Lung microvascular endothelial cell (primary cell): ENCODE measurements at regions not wholly inside any gene's neighbourhood (a gene's known extent, or its start where the extent isn't known, plus 50 kb on each side); places are given as distances from the start of the nearest gene placed in this dataset.

Experiments used
- DNase-seq, 2 donors: peaks; one replicate each; pipeline versions ENCODE4 v3.0.0 to v3.0.0-alpha.2; 2010; ENCODE audit warnings: low read depth in 2 of 2

DNA sequence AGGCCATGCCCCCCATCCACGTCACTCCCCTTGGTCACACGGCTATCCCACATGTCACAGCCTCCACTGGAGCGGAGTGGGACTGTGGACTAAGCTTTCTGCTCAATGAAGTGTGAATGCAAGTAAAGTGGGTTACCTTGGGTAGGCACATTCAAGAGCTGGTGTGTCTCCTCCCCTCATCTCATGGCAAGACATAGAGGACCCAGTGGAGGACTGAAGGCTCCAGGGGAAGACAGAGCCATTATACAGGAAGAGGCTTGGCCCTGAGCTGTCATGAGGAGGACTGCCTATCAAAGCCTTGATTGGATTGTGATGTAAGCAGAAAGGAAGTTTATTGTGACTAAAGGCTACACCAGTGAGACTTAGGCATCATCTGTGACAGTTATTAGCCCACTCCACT, 129.2 kb upstream of the CCL2 start:
- DNase-seq = no peak

GRCh38 chr17:34126496-34126895, 128.6 kb upstream of the CCL2 start:
- DNase-seq = no peak

- no peak for DNase-seq
These were observed 128.1 kb upstream of the CCL2 start for GRCh38 chr17:34126965-34127364.

DNA sequence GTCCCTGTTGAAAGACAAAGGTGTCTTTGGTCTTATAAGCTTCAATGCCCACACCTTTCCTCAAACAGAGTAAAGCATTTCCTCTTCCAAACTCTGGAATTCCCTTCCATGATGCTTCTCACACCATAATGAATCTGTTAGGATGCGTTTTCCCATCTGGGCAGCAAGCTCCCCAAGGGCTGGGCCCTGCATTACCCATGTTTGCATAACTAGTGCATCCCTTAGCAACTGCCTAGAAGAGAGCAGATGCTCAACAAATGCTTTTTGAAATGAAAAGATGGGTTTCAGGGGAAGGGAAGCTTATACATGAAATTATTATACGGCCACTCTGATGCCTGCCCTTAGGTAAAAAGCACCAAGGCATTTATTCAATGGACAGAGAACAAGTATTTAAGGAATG, 124.5 kb upstream of the CCL2 start:
- DNase-seq = no peak

DNA sequence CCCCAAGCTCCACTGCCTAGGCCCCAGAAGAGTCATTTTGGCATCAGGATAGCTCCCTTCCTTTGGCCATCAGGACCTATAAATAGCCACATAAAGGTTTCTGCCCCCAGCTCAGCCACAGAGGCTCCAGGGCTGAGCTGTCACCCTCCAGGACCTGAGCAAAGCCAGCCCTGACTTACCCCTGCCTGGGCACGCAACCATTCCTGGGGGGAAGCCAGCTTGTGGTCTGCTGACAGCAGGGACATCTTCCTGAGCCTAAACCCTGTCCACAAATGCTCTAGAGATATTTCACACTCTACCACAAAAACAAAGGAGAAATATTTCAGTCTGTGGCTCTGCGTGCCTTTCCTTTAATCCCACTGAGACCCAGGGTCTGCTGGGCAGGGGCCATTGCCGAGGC, 123.7 kb upstream of the CCL2 start:
- no peak for DNase-seq

DNA sequence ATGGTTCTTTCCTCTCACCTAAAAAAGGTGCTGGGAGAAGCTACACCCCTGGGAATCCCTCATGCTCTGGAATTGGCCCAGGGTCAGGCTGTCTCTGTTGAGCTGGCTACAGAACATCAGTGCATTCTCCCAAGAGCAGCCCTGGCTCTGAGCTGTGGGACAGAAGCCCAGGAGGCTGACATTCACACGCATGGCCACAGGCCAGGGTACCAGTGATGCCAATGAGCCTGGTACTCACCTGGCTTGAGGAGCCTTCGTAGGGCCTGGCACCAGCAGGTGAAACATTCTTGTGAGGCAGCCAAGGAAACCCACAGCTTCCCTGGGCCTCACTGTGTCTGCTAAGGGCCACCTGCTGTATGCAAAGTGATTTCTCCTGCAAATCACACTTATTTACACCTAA, 121.7 kb upstream of the CCL2 start:
- DNase-seq = no peak

GRCh38 chr17:34135841-34136240, 119.2 kb upstream of the CCL2 start:
- DNase-seq = no peak

GRCh38 chr17:34140006-34140405, 115.1 kb upstream of the CCL2 start:
- DNase-seq = no peak

DNA sequence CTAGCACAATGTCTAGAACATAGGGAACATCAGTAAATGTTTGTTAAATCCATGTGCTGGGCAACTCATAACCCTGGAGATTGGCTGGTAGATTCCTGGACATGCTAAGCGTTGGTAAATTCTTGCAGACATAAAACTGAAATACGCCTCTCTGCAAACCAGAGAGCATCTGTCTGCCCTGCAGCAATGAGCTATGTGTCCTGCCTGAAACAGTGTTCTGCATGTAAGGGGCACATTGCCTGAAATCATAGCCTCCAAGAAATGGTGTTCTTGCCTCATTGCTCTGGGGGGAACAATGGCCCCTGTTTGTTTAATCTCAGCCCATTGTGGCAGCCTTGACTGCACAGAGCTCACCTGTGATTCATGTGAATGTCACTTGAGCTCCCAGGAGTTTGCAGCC, 113.5 kb upstream of the CCL2 start:
- DNase-seq = no peak

- no peak for DNase-seq
These were observed 111.7 kb upstream of the CCL2 start for GRCh38 chr17:34143430-34143829.

GRCh38 chr17:34146440-34147043, 108.5 kb upstream of the CCL2 start:
- peak in 1 of 2 donors; percentile 41 for DNase-seq

DNA sequence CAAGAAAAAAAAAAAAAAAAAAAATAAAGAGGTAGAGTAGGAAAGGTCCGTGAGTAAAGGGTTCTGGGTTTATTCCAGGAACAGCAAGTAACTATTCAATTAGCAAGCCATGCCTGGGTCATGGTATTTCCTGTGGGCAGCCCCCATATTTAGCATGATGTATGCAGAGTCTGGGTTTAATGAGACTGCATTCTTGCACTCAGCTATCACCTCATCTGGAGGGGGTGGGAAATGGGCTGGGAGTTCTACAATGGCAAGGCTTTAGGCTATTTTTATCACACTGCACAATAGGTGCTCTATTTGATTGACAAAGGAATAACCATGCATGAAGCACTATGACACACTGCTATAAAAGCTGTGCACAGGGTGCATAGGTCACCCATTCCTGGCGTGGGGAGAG, 104.0 kb upstream of the CCL2 start:
- no peak for DNase-seq

DNA sequence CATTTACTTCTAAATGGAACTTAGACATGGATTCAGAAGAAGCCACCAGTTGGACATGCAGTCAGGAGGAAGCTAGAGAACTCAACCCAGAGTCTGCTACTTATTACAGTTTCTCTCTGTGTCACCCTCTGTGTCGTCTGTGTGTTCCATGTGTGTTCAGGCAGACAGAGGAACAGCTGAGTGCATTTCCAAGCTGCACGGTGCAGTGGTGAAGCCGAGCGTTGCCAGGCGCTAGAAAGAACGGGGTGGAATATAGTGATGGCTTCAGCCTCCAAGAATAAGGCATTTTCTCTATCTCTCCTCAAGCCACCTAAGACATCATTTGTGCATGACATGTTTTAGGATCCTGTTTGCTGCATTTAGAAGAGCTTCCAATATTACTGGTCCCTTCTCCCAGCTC, 101.1 kb upstream of the CCL2 start:
- DNase-seq = no peak

- DNase-seq = no peak
These were observed 99.9 kb upstream of the CCL2 start for GRCh38 chr17:34154961-34155730.

- no peak for DNase-seq
These were observed 99.1 kb upstream of the CCL2 start for GRCh38 chr17:34155947-34156346.

DNA sequence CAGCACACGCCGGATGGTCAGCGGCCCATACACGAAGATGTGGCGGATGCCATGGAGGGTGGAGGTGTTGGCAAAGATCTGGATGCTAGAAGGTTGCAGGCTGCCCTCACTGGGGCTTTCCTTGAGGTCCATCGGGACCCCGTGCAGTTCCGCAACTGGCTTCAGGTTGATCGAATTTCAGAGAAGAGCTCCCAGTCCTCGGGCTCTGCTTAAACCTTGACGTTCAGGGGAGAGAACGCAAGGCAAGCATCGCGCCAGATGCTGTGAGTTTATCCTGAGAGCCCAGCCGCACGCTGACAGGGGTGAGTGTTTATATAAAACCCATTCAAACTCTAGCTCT, 98.7 kb upstream of the CCL2 start:
- DNase-seq = no peak

DNA sequence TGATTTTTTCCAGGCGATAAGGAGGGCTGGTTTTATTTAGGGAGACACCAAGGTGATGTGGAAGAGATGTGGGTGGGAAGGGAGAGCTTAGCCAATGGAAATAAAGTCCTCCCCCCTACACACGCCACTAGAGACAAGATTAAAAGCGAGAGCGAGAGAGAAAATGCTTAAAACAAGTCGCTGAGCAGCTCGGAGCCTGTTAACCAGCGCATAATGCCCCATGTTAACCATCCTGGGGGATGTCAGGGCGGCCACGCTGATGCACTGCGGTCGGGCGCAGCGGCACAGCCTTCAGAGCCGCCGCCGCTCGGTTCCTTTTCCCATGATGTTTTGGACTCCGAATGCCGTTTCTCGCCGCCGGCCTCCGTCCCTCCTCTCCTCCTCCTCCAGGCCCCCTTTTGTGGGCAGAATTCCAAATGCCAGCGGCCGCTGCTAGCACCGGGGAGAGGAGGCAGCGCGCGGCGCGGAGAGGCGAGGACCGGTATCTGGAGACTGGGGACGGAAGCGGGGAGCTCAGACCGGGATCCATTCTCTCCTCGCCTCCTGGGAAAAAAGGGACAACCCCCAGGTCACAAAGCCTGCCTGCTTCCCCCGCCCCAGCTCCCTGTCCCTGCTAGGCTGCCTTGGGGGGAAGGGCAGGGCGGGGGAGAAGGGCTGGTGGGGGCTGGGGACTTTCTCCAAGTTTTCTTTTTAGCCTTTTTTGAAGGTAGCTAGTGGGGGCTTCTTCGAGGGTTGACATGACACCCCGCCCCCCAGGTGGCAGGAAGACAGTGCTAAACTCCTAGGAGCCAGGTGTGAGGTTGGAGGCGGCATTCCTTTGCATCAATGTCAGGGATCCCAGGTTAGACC, 98.1 kb upstream of the CCL2 start:
- DNase-seq = no peak

GRCh38 chr17:34161690-34162089, 93.4 kb upstream of the CCL2 start:
- DNase-seq = no peak

GRCh38 chr17:34163123-34163522, 92.0 kb upstream of the CCL2 start:
- DNase-seq = no peak

DNA sequence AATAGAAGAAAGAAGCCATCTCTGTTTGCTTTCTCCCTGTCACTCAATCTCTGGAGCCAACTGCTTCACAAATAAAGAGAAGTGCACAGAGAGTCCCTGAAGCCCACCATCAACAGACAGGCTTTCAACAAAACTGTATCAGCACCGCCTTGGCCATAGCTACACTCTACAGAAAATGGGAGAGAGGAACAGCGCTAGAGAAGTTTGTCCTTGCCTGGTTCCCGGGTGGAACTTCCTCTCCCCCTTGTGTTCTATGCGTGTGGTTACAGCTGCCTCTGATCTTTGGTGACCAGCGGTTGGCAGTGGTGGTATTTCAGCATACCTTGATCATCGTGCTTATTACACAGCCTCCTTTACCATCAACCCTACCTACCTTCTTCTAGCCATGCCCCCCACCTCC, 91.4 kb upstream of the CCL2 start:
- peak in 1 of 2 donors; percentile 5 for DNase-seq

GRCh38 chr17:34164837-34165236, 90.2 kb upstream of the CCL2 start:
- DNase-seq = no peak

DNA sequence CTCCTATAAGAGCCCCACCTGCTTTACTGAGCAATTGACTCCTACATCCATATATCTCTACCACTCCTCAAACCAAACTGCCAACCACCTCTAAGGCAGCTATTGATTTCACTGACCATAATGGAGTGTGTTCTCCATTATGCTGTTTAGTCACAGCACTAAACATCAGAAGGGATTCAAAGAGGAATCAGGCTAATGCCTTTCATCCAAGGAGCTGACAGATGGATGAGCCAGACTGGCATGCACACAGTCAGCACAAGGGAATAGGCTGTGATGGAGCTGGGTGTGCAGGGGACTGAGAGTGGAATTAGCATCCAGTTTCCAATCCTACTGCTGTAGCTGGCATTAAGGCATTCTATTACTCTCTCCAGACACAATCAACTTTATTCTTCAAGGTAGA, 88.7 kb upstream of the CCL2 start:
- no peak for DNase-seq

GRCh38 chr17:34167354-34167753, 87.7 kb upstream of the CCL2 start:
- no peak for DNase-seq
